Neuronal stem cell (in vitro differentiated cells): ENCODE measurements at regions not wholly inside any gene's neighbourhood (a gene's known extent, or its start where the extent isn't known, plus 50 kb on each side); places are given as distances from the start of the nearest gene placed in this dataset.
A peak's percentile ranks its signal among the peaks of the same experiment; 100 is the strongest.

Source experiments
- DNase-seq: peaks from one replicate; pipeline ENCODE4 v3.0.0-alpha.2; 2013; ENCODE audit warnings: low spot score
- H2AFZ ChIP-seq: one replicate; pipeline ENCODE4 v1.6.1; 2013; ENCODE audit warnings: mild to moderate bottlenecking, low read length, inconsistent platforms
- H2AK5ac ChIP-seq: 2 replicates; pipeline ENCODE4 v1.6.1; 2013; ENCODE audit warnings: low read depth, mild to moderate bottlenecking, inconsistent platforms, low read length, moderate library complexity, mixed read lengths
- H2BK120ac ChIP-seq: 2 replicates; pipeline ENCODE4 v1.6.1; 2013; ENCODE audit warnings: low read depth, mild to moderate bottlenecking, inconsistent platforms, low read length, moderate library complexity, mixed read lengths
- H2BK12ac ChIP-seq: one replicate; pipeline ENCODE4 v1.6.1; 2013; ENCODE audit warnings: low read length, inconsistent platforms
- H2BK15ac ChIP-seq: 2 replicates; pipeline ENCODE4 v1.6.1; 2013; ENCODE audit warnings: mild to moderate bottlenecking, low read length, inconsistent platforms, mixed read lengths
- H2BK5ac ChIP-seq: one replicate; pipeline ENCODE4 v1.6.1; 2013; ENCODE audit warnings: inconsistent platforms, mild to moderate bottlenecking, low read length, moderate library complexity
- H3K14ac ChIP-seq: one replicate; pipeline ENCODE4 v1.6.1; 2013; ENCODE audit warnings: low read length, inconsistent platforms
- H3K18ac ChIP-seq: 2 replicates; pipeline ENCODE4 v1.6.1; 2013; ENCODE audit warnings: low read length, inconsistent platforms
- H3K23ac ChIP-seq: 2 replicates; pipeline ENCODE4 v1.6.1; 2013; ENCODE audit warnings: low read depth, mild to moderate bottlenecking, mixed read lengths, low read length, inconsistent platforms; ENCODE audit not compliant: poor library complexity
- H3K27ac ChIP-seq: replicated peaks from 3 replicates; pipeline ENCODE4 v1.5.1; 2013; ENCODE audit warnings: low read length, inconsistent platforms
- H3K27me3 ChIP-seq, 3 experiments: 2 replicates each; pipeline ENCODE4 v1.6.1; 2013; ENCODE audit warnings: low read length in 3 of 3, mild to moderate bottlenecking in 2 of 3, inconsistent platforms in 1 of 3, low read depth in 1 of 3, mixed read lengths in 1 of 3, moderate library complexity in 1 of 3; ENCODE audit not compliant: control insufficient read depth in 3 of 3, insufficient read depth in 3 of 3
- H3K36me3 ChIP-seq, 2 donors: replicated peaks in 1 of 2; 2 replicates each; pipeline ENCODE4 v1.6.1; 2013; ENCODE audit warnings: low read length in 2 of 2; ENCODE audit not compliant: control insufficient read depth in 2 of 2, insufficient read depth in 2 of 2
- H3K4ac ChIP-seq: 2 replicates; pipeline ENCODE4 v1.6.1; 2013; ENCODE audit warnings: inconsistent platforms, mild to moderate bottlenecking, low read length, moderate library complexity
- H3K4me1 ChIP-seq, 2 donors: 1 replicate in 1 of 2; 2 replicates in 1 of 2; pipeline ENCODE4 v1.6.1; 2013; ENCODE audit warnings: low read length in 2 of 2, low read depth in 1 of 2; ENCODE audit not compliant: control insufficient read depth in 2 of 2, insufficient read depth in 1 of 2
- H3K4me2 ChIP-seq: one replicate; pipeline ENCODE4 v1.6.1; 2013; ENCODE audit warnings: mild to moderate bottlenecking, low read length, inconsistent platforms; ENCODE audit not compliant: insufficient read depth, poor library complexity, severe bottlenecking
- H3K4me3 ChIP-seq, 2 donors: 2 replicates each; pipeline ENCODE4 v1.5.1; 2013; ENCODE audit warnings: low read length in 2 of 2, mild to moderate bottlenecking in 2 of 2, inconsistent platforms in 1 of 2, moderate library complexity in 1 of 2
- H3K79me1 ChIP-seq: one replicate; pipeline ENCODE4 v1.6.1; 2013; ENCODE audit warnings: low read depth, mild to moderate bottlenecking, inconsistent platforms, low read length, moderate library complexity
- H3K9ac ChIP-seq: one replicate; pipeline ENCODE4 v1.6.1; 2013; ENCODE audit warnings: mild to moderate bottlenecking, low read depth, low read length, inconsistent platforms; ENCODE audit not compliant: poor library complexity
- H3K9me3 ChIP-seq, 2 donors: replicated peaks in 1 of 2; 2 replicates each; pipeline versions ENCODE3 to v1.6.1; 2013; ENCODE audit warnings: low read length in 2 of 2, mild to moderate bottlenecking in 2 of 2, inconsistent platforms in 1 of 2, low read depth in 1 of 2, mixed read lengths in 1 of 2, moderate library complexity in 1 of 2; ENCODE audit not compliant: control insufficient read depth in 2 of 2, insufficient read depth in 1 of 2
- H4K8ac ChIP-seq: one replicate; pipeline ENCODE4 v1.6.1; 2013; ENCODE audit warnings: low read depth, mild to moderate bottlenecking, inconsistent platforms, low read length, moderate library complexity
- H4K91ac ChIP-seq: one replicate; pipeline ENCODE4 v1.6.1; 2013; ENCODE audit warnings: low read length, low read depth, mild to moderate bottlenecking, inconsistent platforms; ENCODE audit not compliant: poor library complexity
- WGBS, 2 donors: extraction: QIAGEN DNeasy Blood & Tissue Kit; methylation state at CpG; one replicate each; pipeline ENCODE4 v1.1.7; 2013; ENCODE audit warnings: missing lambda C conversion rate in 2 of 2, mixed read lengths in 1 of 2; ENCODE audit not compliant: insufficient read length in 2 of 2, insufficient replicate concordance in 1 of 2; ENCODE audit errors: extremely low coverage in 2 of 2; 5-methylcytosine and 5-hydroxymethylcytosine counted together

DNA sequence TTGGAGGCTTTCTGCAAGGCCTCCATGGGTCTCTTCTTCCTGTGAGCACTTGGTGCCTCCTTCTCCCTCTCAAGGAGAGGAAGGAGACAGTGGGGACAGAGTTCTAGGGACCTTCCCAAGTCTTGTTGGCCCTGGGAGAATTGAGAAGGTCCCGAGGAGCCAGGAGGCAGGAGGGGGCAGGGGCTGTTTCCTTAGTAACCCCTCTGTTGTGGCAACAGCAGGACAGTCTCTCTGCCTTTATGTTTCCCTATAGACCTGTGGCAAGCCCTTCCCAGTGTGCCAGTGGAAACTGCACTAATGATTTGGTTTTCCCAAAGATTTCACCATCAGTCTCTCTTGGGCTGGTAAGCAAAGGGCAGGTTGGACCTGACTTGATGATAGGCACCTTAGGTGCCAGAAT is 87.8 kb upstream of the GALNT15 start:
- H2BK15ac ChIP-seq: no peak overlapping the region
- no CpG with 5 or more reads among the region's 1 CpG for WGBS, 2 donors

GRCh38 chr3:16088496-16088895 is 86.0 kb upstream of the GALNT15 start:
- Histone ChIP-seq H3K14ac (no peak overlapping the region), H3K4me2 (no peak overlapping the region)

More for the DNA sequence above, 87.8 kb upstream of the GALNT15 start:
- H2BK12ac ChIP-seq: no peak overlapping the region
- no peak overlapping the region for H3K4ac ChIP-seq
- H3K9ac ChIP-seq: no peak overlapping the region
- H3K79me1 ChIP-seq: no peaks in the 10 kb centered on the region
- no peak overlapping the region for H3K14ac ChIP-seq
- no peaks in the 10 kb centered on the region for H3K27me3 ChIP-seq
- H3K4me2 ChIP-seq: no peak overlapping the region
- no peak overlapping the region for H4K8ac ChIP-seq
- DNase-seq: no peak
- H3K4me3 ChIP-seq: no peak overlapping the region
- peak overlapping the region; percentile 49 for H2AFZ ChIP-seq
- H4K91ac ChIP-seq: no peak overlapping the region
- no peak overlapping the region for H2BK5ac ChIP-seq
- H3K18ac ChIP-seq: peak overlapping the region; percentile 8
- H3K36me3 ChIP-seq: peaks cover 0 to 2% of the 10 kb centered on the region in 2 donors
- peaks cover 0 to 4% of the 10 kb centered on the region in 2 donors for H3K9me3 ChIP-seq
- no peak overlapping the region for H3K27ac ChIP-seq
- H2AK5ac ChIP-seq: peak overlapping the region; percentile 8
- peaks cover 0 to 9% of the 10 kb centered on the region in 2 donors for H3K4me1 ChIP-seq
- no peak overlapping the region for H3K23ac ChIP-seq
- H2BK120ac ChIP-seq: no peak overlapping the region

DNA sequence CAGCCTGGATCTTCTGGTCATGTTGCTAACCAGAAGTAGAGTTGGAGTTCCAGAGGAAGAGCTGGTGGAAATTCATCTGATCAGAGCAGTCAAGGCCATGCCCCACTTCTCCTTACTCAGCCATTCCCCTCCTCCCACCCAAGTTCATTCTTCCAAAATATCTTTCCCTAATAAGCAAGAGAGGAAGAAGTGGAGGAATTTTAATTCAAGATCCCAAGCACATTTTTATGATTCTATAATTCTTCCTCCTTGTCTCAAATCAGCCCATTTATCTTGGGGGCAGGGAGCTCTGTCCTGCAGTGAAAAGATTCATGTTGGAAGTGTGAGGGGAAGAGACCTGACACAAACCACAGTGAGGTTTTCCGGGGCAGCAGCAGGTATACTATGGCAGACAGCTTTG is 85.0 kb upstream of the GALNT15 start:
- Histone ChIP-seq H3K4me1 (peaks cover 0 to 9% of the 10 kb centered on the region in 2 donors), H3K36me3 (no peaks in the 10 kb centered on the region), H4K91ac (no peak overlapping the region), H3K18ac (no peak overlapping the region), H2BK15ac (no peak overlapping the region), H2AFZ (no peak overlapping the region), H4K8ac (no peak overlapping the region), H3K14ac (no peak overlapping the region), H3K4me2 (no peak overlapping the region), H2BK5ac (no peak overlapping the region), H2BK12ac (no peak overlapping the region), H3K9ac (no peak overlapping the region), H3K4me3 (no peak overlapping the region), H3K23ac (no peak overlapping the region), H3K9me3 (no peaks in the 10 kb centered on the region), H3K27ac (no peak overlapping the region), H3K27me3 (no peaks in the 10 kb centered on the region), H2AK5ac (no peak overlapping the region), H3K4ac (no peak overlapping the region), H2BK120ac (no peak overlapping the region), H3K79me1 (no peaks in the 10 kb centered on the region)
- DNase-seq: no peak
- WGBS, 2 donors: no CpG with 5 or more reads among the region's 1 CpG

More at GRCh38 chr3:16088496-16088895, 86.0 kb upstream of the GALNT15 start:
- H2BK15ac ChIP-seq: no peak overlapping the region
- no peak overlapping the region for H2AFZ ChIP-seq
- no peak overlapping the region for H4K91ac ChIP-seq
- no peak overlapping the region for H3K18ac ChIP-seq
- H2BK120ac ChIP-seq: no peak overlapping the region
- no peak for DNase-seq
- no peak overlapping the region for H4K8ac ChIP-seq
- H3K4me3 ChIP-seq: no peak overlapping the region
- H3K4me1 ChIP-seq: peaks cover 0 to 9% of the 10 kb centered on the region in 2 donors
- no peak overlapping the region for H3K23ac ChIP-seq
- H3K4ac ChIP-seq: no peak overlapping the region
- H3K36me3 ChIP-seq: no peaks in the 10 kb centered on the region
- no CpG with 5 or more reads among the region's 1 CpG for WGBS, 2 donors
- no peaks in the 10 kb centered on the region for H3K27me3 ChIP-seq
- no peak overlapping the region for H2AK5ac ChIP-seq
- H3K27ac ChIP-seq: no peak overlapping the region
- no peak overlapping the region for H2BK12ac ChIP-seq
- no peaks in the 10 kb centered on the region for H3K79me1 ChIP-seq
- H3K9me3 ChIP-seq: no peaks in the 10 kb centered on the region
- no peak overlapping the region for H3K9ac ChIP-seq
- H2BK5ac ChIP-seq: no peak overlapping the region

DNA sequence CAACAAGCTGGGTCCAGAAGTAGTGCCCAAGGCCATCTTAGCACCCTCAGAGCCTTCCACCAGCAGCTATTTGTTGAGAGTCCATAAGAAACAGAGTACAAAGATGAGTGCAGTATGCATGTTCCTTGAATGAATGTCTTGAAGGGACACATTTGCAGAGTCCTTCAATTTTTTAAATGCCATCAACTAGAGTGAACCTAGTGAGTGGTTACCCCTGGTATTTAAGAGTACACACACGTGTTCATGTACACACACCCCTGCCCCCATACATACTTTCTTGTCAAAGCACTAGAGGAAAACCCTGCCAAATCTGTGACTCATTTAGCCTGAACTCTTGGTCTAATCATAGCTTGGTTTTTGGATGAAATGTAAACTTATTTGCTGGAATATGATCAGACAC is 84.5 kb upstream of the GALNT15 start:
- Histone ChIP-seq H3K27ac (no peak overlapping the region), H3K9ac (no peak overlapping the region), H2AFZ (no peak overlapping the region), H2BK15ac (no peak overlapping the region), H4K8ac (no peak overlapping the region), H3K4me3 (no peak overlapping the region), H2BK120ac (no peak overlapping the region), H3K4ac (no peak overlapping the region), H3K79me1 (no peaks in the 10 kb centered on the region), H3K27me3 (no peaks in the 10 kb centered on the region), H2BK12ac (no peak overlapping the region), H3K9me3 (no peaks in the 10 kb centered on the region), H3K36me3 (no peaks in the 10 kb centered on the region), H4K91ac (no peak overlapping the region), H2BK5ac (no peak overlapping the region), H2AK5ac (no peak overlapping the region), H3K4me1 (peaks cover 0 to 9% of the 10 kb centered on the region in 2 donors), H3K18ac (no peak overlapping the region), H3K4me2 (no peak overlapping the region), H3K23ac (no peak overlapping the region), H3K14ac (no peak overlapping the region)
- WGBS, 2 donors: no CpG with 5 or more reads among the region's 1 CpG
- DNase-seq: no peak
